Activated T-cell treated with anti-CD3 and anti-CD28 coated beads, Interleukin-2, amount 50 U/mL, for 4 hours (primary cell): ENCODE measurements at regions not wholly inside any gene's neighbourhood (a gene's known extent, or its start where the extent isn't known, plus 50 kb on each side); places are given as distances from the start of the nearest gene placed in this dataset.

Source experiments
- ATAC-seq, 2 donors: fragments of 200-7000 bp; cut with Tn5 transposase; one replicate each; pipeline ENCODE4 v1.10.0; 2021
- DNase-seq: peaks from one replicate; pipeline ENCODE4 v3.0.0-alpha.2; 2020
- H3K27me3 Mint-ChIP-seq: one replicate; pipeline ENCODE4 v1.8.0; 2021; ENCODE audit warnings: low read depth, mixed read lengths
- H3K36me3 Mint-ChIP-seq: one replicate; pipeline ENCODE4 v1.8.0; 2022; ENCODE audit warnings: mixed read lengths; ENCODE audit not compliant: insufficient read depth
- H3K4me1 Mint-ChIP-seq: one replicate; pipeline ENCODE4 v1.8.0; 2021; ENCODE audit warnings: low read depth, mixed read lengths
- H3K4me3 Mint-ChIP-seq: one replicate; pipeline ENCODE4 v1.8.0; 2021; ENCODE audit warnings: mild to moderate bottlenecking, moderate library complexity, mixed read lengths
- H3K9me3 Mint-ChIP-seq: one replicate; pipeline ENCODE4 v1.8.0; 2021; ENCODE audit warnings: mixed read lengths

GRCh38 chr1:172952516-172952915 lies 98.2 kb downstream of the TNFSF18 start:
- H3K36me3 Mint-ChIP-seq: no peaks in the 10 kb centered on the region
- DNase-seq: no peak
- no peaks in the 10 kb centered on the region for H3K27me3 Mint-ChIP-seq
- H3K4me3 Mint-ChIP-seq: no peak overlapping the region
- peaks cover 17% of the 10 kb centered on the region for H3K4me1 Mint-ChIP-seq
- ATAC-seq: no peak
- H3K9me3 Mint-ChIP-seq: no peaks in the 10 kb centered on the region

GRCh38 chr1:172954476-172955150 lies 96.1 kb downstream of the TNFSF18 start:
- no peaks in the 10 kb centered on the region for H3K27me3 Mint-ChIP-seq
- no peak for ATAC-seq
- no peak for DNase-seq
- peaks cover 9% of the 10 kb centered on the region for H3K4me1 Mint-ChIP-seq
- no peaks in the 10 kb centered on the region for H3K9me3 Mint-ChIP-seq
- H3K4me3 Mint-ChIP-seq: no peak overlapping the region
- no peaks in the 10 kb centered on the region for H3K36me3 Mint-ChIP-seq

- DNase-seq (no peak), ATAC-seq (no peak)
- no peak overlapping the region for H3K4me3 Mint-ChIP-seq
- peaks cover 9% of the 10 kb centered on the region for H3K4me1 Mint-ChIP-seq
- H3K36me3 Mint-ChIP-seq: no peaks in the 10 kb centered on the region
- no peaks in the 10 kb centered on the region for H3K9me3 Mint-ChIP-seq
- H3K27me3 Mint-ChIP-seq: no peaks in the 10 kb centered on the region
Measured at GRCh38 chr1:172955161-172955815, 95.5 kb downstream of the TNFSF18 start.

GRCh38 chr1:172956871-172957270 lies 93.9 kb downstream of the TNFSF18 start:
- no peak for DNase-seq
- H3K4me3 Mint-ChIP-seq: no peak overlapping the region
- H3K9me3 Mint-ChIP-seq: no peaks in the 10 kb centered on the region
- H3K27me3 Mint-ChIP-seq: no peaks in the 10 kb centered on the region
- no peaks in the 10 kb centered on the region for H3K36me3 Mint-ChIP-seq
- ATAC-seq: no peak
- peaks cover 8% of the 10 kb centered on the region for H3K4me1 Mint-ChIP-seq

GRCh38 chr1:172957491-172957890 lies 93.2 kb downstream of the TNFSF18 start:
- no peaks in the 10 kb centered on the region for H3K27me3 Mint-ChIP-seq
- H3K9me3 Mint-ChIP-seq: no peaks in the 10 kb centered on the region
- no peak for DNase-seq
- H3K4me3 Mint-ChIP-seq: no peak overlapping the region
- H3K36me3 Mint-ChIP-seq: no peaks in the 10 kb centered on the region
- peaks cover 3% of the 10 kb centered on the region for H3K4me1 Mint-ChIP-seq
- ATAC-seq: no peak

GRCh38 chr1:172959571-172959970 lies 91.2 kb downstream of the TNFSF18 start:
- no peak for ATAC-seq
- Mint-ChIP-seq H3K27me3 (no peaks in the 10 kb centered on the region), H3K9me3 (no peaks in the 10 kb centered on the region), H3K4me3 (no peak overlapping the region), H3K4me1 (no peaks in the 10 kb centered on the region), H3K36me3 (no peaks in the 10 kb centered on the region)
- DNase-seq: no peak

GRCh38 chr1:172960019-172960418 lies 90.7 kb downstream of the TNFSF18 start:
- no peak for ATAC-seq
- Mint-ChIP-seq H3K27me3 (no peaks in the 10 kb centered on the region), H3K4me1 (no peaks in the 10 kb centered on the region), H3K4me3 (no peak overlapping the region), H3K9me3 (no peaks in the 10 kb centered on the region), H3K36me3 (no peaks in the 10 kb centered on the region)
- DNase-seq: no peak

GRCh38 chr1:172960454-172961208 lies 90.1 kb downstream of the TNFSF18 start:
- H3K4me3 Mint-ChIP-seq: no peak overlapping the region
- no peaks in the 10 kb centered on the region for H3K27me3 Mint-ChIP-seq
- ATAC-seq (no peak), DNase-seq (no peak)
- H3K4me1 Mint-ChIP-seq: no peaks in the 10 kb centered on the region
- H3K36me3 Mint-ChIP-seq: no peaks in the 10 kb centered on the region
- no peaks in the 10 kb centered on the region for H3K9me3 Mint-ChIP-seq

- H3K4me3 Mint-ChIP-seq: no peak overlapping the region
- no peak for DNase-seq
- H3K36me3 Mint-ChIP-seq: no peaks in the 10 kb centered on the region
- peaks cover 11% of the 10 kb centered on the region for H3K4me1 Mint-ChIP-seq
- no peaks in the 10 kb centered on the region for H3K27me3 Mint-ChIP-seq
- ATAC-seq: no peak
- no peaks in the 10 kb centered on the region for H3K9me3 Mint-ChIP-seq
Measured at GRCh38 chr1:172964864-172965263, 85.9 kb downstream of the TNFSF18 start.

- no peak for DNase-seq
- no peak overlapping the region for H3K4me3 Mint-ChIP-seq
Measured at GRCh38 chr1:172966844-172967540, 83.7 kb downstream of the TNFSF18 start.

GRCh38 chr1:172967936-172968335 lies 82.8 kb downstream of the TNFSF18 start:
- H3K27me3 Mint-ChIP-seq: no peaks in the 10 kb centered on the region
- ATAC-seq: no peak
- no peak overlapping the region for H3K4me3 Mint-ChIP-seq
- peaks cover 14% of the 10 kb centered on the region for H3K4me1 Mint-ChIP-seq
- H3K36me3 Mint-ChIP-seq: no peaks in the 10 kb centered on the region
- DNase-seq: no peak
- no peaks in the 10 kb centered on the region for H3K9me3 Mint-ChIP-seq

More at GRCh38 chr1:172966844-172967540, 83.7 kb downstream of the TNFSF18 start:
- Mint-ChIP-seq H3K27me3 (no peaks in the 10 kb centered on the region), H3K9me3 (no peaks in the 10 kb centered on the region), H3K36me3 (no peaks in the 10 kb centered on the region), H3K4me1 (peaks cover 14% of the 10 kb centered on the region)
- peak; percentile 81 to 86 for ATAC-seq

GRCh38 chr1:172969611-172970010 lies 81.1 kb downstream of the TNFSF18 start:
- H3K36me3 Mint-ChIP-seq: no peaks in the 10 kb centered on the region
- peaks cover 14% of the 10 kb centered on the region for H3K4me1 Mint-ChIP-seq
- H3K27me3 Mint-ChIP-seq: no peaks in the 10 kb centered on the region
- no peak for ATAC-seq
- H3K4me3 Mint-ChIP-seq: no peak overlapping the region
- H3K9me3 Mint-ChIP-seq: no peaks in the 10 kb centered on the region
- DNase-seq: no peak

- Mint-ChIP-seq H3K4me1 (peaks cover 14% of the 10 kb centered on the region), H3K27me3 (no peaks in the 10 kb centered on the region), H3K4me3 (no peak overlapping the region), H3K36me3 (no peaks in the 10 kb centered on the region), H3K9me3 (no peaks in the 10 kb centered on the region)
- peak in 1 of 2 donors; percentile 38 for ATAC-seq
- DNase-seq: no peak
Measured at GRCh38 chr1:172970186-172970585, 80.6 kb downstream of the TNFSF18 start.

GRCh38 chr1:172971241-172971640 lies 79.5 kb downstream of the TNFSF18 start:
- H3K9me3 Mint-ChIP-seq: no peaks in the 10 kb centered on the region
- no peaks in the 10 kb centered on the region for H3K27me3 Mint-ChIP-seq
- DNase-seq: no peak
- H3K36me3 Mint-ChIP-seq: no peaks in the 10 kb centered on the region
- no peak overlapping the region for H3K4me3 Mint-ChIP-seq
- H3K4me1 Mint-ChIP-seq: peaks cover 14% of the 10 kb centered on the region
- no peak for ATAC-seq
